HG02852 (cell line): ENCODE measurements at regions not wholly inside any gene's neighbourhood (a gene's known extent, or its start where the extent isn't known, plus 50 kb on each side); places are given as distances from the start of the nearest gene placed in this dataset.
"Not testable (repeated sequence)": the region's sequence is repeated elsewhere in the genome, so short reads cannot be mapped to it uniquely, and the experiment has no call there.

Source experiments
- ATAC-seq: cut with Tn5 transposase; IDR thresholded peaks from one replicate; pipeline ENCODE4 v1.9.1; 2021; ENCODE audit warnings: mild to moderate bottlenecking, moderate library complexity; ENCODE audit not compliant: unreplicated experiment

DNA sequence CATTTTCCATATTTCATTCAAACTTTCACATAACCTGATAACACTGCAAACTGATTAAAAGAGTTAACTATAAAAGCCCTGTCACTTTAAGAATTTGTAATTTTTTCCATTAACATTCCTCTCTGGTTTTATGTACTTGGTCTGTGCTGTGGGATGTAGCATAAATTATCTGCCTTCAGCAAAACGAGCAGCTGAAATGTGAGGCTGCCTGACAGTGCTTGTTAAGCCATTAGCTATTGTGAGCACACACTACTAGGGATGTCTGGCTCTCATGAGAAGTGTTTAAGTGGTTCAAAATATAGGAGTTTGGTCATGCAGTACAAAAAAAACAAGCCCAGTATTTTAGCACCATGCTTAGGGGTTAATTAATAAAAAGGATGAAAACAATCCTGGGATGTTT lies 63.0 kb downstream of the HOXA1 start:
- no peak for ATAC-seq

DNA sequence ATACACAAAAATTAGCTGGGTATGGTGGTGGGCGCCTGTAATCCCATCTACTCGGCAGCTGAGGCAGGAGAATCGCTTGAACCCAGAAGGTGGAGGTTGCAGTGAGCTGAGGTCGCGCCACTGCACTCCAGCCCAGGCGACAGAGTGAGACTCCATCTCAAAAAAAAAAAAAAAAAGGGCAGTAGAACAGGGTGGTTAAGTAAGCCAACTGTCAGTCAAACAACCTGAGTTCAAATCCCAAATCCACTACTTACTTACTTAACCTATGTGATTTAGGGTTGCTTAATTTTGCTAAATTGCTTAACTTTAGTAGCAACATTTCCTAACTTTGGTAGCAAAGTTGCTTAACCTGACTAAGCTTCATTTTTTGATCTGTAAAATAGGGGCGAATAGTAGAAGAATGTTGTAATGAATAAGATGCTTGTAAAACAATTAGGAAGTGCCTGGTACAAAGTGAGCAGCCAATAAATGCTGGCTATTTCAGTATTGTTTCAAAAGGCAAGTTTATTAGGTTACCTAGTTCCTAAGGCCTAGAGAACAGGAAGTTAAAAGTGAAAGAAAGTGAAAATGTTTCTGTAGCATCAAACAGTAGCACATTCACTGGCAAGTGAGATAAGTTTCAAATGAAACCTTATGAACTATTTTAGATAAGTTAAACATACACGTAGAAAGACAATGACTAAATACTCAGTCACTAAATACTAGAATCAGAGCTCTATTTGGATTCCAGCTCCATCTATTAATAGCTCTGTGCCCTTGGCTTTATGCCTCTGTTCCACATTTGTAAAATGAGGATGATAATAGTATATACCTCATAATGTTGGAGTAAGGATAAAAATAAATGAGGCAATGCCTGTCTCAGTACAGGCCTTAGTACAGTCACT lies 64.3 kb downstream of the HOXA1 start:
- ATAC-seq = peak; percentile 90

DNA sequence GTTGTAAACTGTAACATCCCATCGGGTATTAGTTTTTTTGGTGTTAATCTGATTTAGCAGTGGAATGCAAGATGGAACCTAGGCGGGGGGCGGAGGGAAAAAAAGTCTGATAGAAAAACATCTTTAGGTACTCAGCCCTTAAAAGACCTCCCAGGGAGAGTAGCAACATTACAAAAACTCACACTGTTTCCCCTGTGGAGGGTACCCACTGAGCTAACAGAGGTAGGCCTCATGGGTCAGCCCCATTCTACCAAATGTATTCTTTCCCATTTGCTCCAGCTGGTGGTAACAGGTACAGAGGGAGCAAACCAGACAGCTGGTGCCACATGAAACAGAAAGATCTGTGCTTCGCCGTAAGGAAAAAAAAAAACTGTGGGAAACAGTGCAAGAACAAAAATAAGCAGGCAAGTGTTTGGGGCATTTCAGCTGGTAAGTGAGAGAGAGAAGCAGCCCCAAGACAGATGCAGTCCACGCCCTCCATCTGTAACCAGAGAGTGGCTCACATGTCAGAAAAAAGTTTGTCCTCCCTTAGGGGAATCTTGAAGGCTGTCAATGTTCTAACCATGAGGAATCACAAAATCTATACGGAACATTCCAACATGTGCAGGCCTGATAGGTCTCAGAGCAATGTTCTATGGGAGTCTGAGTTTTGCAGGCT lies 65.3 kb downstream of the HOXA1 start:
- ATAC-seq = no peak

DNA sequence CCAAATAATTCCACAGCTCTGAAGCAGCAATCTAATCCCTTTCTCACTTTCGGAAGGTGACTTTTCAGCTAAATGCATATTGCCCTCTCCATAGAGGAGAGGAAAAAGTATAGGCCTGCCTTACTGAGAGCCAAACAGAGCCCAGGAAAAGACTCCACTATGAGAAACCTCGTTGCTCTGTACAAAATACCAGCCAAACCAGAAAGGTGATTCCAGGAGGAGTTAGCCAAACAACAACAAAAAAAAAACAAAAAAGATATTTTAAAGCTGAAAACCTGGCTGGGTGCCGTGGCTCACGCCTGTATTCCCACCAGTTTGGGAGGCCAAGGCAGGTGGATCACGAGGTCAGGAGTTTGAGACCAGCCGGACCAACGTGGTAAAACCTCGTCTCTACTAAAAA lies 70.5 kb downstream of the HOXA1 start:
- ATAC-seq = no peak

DNA sequence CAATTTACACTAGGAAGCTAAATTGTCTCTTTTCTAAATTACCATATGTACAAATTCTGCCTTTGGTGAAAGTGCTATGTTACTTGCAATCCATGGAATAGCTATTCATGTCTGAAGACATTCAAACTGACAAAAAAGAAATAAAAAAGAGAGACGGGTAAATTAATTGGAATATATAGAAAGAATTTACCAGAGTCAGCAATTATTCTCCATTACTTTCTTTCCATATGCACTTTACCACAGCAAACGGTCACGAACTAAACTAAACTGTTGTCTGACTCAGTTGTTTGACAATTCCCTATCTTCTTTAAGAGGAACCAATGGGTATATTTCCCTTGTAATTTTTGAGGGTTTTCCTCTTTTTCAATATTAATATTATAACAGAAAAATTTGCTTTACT lies 85.7 kb downstream of the HOXA1 start:
- no peak for ATAC-seq

DNA sequence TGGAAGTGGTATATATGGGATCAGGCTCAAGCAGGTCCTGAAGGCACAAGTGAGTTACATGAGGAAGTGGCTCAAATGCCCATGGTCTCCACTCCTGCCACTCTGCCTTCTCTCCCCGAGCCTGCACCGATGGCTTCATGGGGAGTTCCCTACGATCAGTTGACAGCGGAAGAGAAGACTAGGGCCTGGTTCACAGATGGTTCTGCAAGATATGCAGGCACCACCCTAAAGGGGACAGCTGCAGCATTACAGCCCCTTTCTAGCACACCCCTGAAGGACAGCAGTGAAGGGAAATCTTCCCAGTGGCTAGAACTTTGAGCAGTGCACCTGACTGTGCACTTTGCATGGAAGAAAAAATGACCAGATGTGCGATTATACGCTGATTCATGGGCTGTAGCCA lies 95.3 kb downstream of the HOXA1 start:
- ATAC-seq = no peak

DNA sequence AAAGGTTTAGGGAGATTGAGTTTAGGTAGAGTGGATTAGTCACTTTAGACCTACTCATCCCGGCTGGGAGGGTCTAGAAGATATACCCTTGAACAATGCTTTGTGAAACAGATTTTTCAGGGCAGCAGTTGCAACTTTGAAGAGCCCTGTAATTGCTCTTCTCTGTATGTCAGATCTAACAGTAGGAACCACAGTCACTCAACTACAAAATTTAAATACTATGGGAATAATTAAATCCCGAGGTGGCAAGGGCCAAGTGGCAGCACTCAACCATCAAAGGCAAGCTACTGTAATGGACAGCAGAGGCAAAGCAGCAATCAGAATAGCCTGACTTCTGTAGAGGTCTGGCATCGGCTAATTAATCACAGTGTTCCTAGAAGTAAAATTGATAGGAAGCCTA lies 97.5 kb downstream of the HOXA1 start:
- ATAC-seq = not testable (repeated sequence)

DNA sequence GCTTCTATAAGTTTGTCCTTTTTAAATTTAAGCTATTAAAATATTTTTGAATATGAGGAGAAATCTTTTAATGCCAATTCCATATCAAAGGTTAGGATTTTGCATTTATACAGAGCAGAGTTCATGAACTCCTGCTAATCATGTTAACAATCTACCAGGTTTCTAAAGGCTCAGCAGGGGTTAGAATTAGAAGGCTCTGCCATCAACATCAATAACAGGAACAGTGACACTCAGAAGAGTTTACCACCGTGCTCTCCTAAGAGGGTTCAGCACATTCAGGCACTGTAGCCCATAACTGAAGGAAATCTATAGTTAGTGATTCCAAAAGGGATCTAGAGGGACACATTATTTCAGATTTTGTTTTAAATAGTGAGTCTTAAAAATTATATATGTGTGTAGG lies 100.1 kb downstream of the HOXA1 start:
- no peak for ATAC-seq

DNA sequence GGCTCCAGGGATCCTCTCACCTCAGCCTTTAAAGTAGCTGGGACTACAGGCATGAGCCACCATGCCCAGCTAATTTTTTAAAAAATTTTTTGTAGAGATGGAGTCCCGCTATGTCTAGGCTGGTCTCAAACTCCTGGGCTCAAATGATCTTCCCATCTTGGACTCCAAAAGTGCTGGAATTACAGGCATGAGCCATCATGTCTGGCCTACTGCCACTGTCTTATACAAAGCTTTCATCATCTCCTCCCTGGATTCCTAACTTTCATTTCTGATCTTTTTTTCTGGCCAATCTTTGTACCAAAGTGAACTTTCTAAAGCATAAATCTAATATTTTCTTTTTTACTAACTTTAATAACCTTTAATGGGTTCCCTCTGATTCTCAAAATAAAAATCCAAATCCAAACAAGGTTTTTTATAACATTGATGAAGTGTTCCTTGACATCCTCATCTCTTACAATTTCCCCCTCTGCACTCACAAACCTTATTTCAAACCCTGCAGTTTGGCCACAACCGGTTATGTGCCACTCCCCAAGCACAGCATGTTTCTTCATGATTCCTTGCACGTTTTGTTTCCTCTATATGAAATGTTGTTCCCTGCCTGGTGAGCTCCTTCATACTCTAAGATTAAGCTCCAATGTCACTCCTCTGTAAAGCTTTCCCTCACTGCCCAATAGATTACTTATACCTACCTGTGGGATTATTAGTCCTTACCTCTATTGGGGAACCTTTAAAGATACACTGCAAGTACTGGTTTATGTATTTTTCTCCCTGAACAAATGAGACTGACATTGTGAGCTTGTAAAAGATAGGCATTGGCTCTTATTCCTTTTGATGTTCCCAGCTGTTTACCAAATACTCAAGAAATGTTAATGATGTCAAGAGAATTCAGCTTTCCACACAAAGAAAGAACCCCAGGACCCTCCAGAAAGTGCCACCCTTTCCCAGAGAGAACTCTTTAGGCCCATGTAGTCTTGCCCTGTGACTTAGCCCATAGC lies 101.7 kb downstream of the HOXA1 start:
- no peak for ATAC-seq

DNA sequence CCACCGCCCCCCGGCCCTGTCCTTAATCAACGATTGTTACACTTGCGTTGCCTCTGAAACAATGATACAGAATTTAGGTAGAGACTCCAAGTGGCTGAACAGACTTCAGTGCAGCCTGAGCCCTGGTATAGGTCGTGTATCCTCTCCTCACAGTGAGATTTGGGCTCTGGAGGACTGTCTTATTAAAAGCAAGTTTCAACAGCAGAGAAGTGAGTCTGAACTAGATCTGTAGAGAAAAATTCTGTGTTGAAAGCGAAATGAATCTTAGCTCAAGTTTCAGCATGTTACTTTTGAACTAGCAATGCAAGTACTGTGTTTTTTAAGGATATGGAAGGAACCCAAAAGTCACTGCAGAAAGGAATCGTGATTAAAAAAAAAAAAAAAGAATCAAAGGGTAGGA lies 103.1 kb downstream of the HOXA1 start:
- ATAC-seq = no peak

DNA sequence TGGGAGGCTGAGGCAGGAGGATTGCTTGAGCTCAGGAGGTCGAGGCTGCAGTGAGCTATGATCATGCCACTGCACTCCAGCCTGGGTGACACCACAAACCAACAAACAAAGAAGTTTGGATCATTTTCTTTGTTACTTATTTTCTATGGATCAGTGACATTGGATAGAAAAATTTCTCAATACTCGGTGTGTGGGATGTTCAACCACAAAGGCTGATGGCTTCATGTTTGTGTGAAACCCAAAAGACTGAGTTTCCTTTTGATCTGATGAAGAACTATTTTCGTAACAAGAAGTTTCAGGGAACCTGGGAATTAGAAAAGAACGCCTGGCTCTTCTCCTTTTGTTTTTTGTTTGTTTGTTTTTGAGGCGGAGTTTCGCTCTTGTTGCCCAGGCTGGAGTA lies 104.0 kb downstream of the HOXA1 start:
- no peak for ATAC-seq

DNA sequence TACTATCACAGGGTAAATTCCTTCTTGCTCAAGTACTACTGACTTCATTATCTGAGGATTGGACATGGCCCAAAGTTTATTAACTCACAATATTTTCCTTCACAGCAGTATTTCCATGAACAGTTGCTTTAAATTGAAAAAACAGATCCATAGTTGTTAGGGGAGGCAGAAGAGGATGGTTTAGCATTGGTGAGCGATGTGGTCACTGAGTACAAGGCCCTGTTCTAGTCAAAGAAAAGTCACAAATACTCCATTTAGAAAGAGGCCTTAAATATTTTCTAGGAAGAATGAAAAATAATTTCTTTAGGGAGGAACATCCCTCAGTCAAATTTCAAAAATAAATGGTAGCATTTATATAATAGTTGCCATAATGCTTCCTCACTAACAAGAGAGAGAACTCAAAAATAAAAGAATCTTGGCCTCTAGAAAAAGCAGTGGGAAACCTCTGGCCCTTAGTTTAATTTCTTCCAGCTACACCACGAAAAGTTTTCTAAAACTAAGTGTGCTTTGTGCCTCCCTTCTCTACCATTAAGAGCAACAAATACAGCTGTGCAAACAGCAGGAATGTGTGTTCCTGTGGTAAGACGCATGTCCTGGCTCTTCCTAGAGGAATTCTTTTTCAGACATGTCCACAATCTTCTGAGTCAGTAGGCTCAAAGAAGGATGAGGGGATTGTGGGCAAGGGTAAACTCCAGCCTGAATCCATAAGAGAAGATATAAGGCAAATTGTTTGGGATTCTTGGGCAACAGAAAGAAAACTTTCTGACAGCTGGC lies 105.7 kb downstream of the HOXA1 start:
- no peak for ATAC-seq

DNA sequence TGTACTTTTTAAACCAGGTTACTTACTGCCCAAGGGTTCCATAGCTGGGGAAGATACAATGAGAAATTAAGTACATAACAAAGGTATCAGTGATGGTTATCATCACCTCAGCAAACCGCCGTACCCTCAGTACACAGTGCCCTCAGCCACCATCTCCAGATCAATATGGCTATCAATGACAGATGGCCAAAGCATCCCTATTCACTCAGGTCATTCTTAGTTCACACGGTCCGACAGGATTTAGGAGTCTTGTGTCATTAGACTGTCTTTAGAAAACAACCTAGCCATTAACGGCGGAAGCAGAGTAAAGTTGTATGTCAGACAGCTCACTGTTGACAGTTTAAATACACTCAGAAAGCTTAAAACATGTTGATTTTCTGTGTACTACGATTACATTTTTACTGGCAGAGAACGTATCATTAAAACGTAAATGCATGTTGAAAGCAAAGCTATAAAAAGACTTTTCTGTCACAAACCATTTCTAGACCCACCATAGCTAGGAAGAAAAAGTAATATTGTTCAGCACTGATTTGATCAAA lies 106.9 kb downstream of the HOXA1 start:
- no peak for ATAC-seq

DNA sequence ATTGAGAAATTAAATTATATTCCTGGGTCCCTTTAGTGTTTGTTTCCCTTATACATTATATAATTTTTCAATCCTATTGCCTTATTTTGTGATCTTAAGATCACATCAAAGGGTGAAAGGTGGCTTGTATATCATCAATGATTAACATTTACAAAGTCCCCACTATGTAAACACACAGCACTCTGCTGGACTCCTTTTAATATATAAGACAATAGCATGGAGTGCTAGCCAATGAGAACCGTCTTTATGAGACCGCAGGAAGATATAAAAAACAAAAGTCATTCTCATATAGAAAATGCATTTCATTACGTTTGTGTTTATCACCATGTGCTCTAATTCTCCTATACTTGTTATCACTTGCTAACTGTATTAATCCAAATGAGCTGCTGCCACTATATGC lies 108.5 kb downstream of the HOXA1 start:
- ATAC-seq = no peak

DNA sequence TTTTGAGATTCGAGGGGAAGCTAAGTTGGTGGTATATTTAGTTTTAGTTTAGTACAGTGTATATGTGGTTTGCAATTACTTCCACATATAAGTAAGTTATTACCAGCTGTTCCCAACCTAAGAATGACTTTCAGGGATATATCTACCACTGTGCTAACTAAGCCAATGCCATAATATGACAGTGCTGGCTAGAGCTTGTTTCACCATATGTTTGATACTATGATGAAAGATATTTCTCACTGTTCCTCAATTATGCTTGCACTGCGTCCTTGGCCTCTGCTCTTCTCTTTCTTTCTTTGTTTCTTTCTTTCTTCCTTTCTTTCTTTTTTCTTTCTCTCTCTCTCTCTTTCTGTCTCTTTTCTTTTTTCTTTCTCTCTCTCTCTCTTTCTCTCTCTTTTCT lies 113.8 kb upstream of the SKAP2 start:
- ATAC-seq = no peak

DNA sequence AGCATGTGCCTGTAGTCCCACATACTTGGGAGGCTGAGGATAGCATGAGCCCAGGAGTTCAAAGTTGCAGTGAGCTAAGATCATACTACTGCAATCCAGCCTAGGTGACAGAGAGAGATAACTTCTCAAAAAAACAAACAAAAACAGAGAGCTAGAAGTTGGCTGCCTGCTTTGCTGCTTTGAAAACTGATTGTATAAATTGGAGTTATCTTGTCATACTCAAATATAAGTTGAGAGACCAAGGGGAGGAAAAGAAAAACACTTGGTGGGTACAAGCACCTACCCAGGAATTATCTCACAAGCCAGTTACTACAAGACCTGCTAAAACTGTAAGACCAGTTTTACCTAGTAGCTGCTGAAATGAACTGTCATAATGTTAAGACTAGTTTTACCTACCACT lies 112.5 kb upstream of the SKAP2 start:
- no peak for ATAC-seq

DNA sequence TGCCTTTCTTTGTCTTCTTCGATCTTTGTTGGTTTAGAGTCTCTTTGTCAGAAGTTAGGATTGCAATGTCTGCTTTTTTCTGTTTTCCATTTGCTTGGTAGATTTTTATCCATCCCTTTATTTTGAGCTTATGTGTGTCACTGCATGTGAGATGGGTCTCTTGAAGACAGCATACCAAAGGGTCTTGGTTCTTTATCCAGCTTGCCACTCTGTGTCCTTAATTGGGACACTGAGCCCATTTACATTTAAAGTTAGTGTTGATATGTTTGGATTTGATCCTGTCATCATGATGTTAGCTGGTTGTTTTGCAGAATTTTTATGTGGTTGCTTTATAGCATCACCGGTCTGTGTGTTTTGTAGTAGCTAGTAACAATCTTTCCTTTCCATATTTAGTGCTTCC lies 107.5 kb upstream of the SKAP2 start:
- ATAC-seq = not testable (repeated sequence)

DNA sequence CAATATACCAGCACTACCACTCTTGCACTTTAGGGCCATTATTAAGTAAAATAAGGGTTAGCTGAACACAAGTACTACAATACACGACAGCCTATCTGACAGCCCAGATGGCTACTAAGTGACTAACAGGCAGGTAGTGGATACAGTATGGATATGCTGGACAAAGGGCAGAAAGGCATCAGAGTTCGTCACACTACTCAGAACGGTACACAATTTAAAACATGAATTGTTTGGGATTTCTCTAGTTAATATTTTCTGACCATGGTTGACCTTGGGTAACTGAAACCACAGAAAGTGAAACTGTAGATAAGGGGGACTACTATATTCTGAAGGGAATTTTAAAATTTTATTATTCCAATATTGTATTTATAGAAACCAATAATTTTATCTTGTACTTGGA lies 101.3 kb upstream of the SKAP2 start:
- ATAC-seq = no peak

DNA sequence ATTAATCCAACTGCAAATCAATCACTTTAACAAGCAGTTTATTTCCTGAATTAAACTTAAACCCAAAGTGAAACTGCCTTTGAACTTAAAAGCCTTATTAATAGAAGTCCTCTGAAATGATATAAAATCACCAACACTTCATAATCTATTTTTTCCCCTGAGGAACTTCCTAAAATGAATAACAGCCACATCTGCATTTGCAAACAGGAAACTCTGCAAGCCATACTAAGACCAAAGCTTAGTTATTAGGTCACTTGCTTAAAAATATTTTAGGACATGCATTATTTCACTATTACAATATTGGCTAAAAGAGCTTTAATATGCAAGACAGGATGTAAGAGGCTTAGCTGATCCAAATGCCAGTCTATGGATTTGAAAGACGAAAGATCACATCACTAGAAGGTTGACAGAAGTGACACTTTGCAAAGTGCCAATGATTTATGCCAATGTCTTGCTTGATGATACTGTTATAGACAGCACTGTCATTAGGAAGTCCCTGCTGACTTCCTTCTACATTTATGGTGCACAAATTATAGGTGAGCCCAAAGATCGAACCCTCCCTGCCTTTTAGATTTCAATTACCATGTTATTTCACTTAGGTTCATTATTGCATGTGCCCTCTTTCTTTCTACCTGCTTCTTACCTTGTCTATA lies 99.9 kb upstream of the SKAP2 start:
- ATAC-seq = no peak

DNA sequence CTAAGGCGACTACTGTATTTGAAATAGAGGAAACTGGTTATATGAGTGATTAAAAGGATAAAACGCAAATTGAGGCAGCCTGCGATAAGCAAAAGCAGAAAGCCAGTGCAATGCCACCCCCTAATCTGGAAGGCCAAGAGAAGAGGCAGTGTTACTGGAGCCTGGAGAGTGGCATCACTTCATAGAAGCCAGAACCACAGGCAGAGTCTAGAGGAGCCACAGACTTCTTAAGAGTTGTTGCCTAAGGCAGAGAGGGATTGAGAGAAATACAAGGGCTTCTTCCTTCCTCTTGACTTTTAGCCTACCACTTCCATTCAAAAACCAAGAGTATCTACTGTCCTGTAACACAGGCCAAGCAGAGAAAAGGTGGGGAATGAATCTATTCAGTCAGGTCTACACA lies 94.9 kb upstream of the SKAP2 start:
- no peak for ATAC-seq
